ENCODE measurements at regions not wholly inside any gene's neighbourhood (a gene's known extent, or its start where the extent isn't known, plus 50 kb on each side); places are given as distances from the start of the nearest gene placed in this dataset.

DNA sequence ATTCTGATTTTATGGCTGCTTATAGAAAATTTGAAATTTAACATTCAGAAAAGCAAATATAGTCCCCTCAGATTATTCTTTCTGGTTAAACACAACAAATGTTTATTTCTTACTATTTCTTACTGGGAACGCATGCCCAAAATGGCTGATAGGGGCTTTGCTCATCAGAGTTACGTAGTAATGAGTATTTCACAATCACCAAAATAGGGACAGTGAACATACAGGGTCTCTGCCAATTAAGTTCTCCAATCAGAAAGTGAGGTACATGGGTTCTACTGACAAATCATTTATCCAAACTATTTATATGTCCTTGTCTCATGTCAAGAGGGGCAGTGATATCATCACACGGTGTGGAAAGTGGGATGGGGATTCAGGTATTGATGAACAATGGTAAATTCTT is 154.5 kb downstream of the BCHE start:
- H3K4me2 ChIP-seq (ENCODE audit: low read depth, low read length) = no peak overlapping the region
- no peaks in the 10 kb centered on the region for H3K79me2 ChIP-seq (ENCODE audit: insufficient read depth, low read length)
- H3K9ac ChIP-seq (ENCODE audit: insufficient read depth, low read depth, low read length) = no peak overlapping the region
- BruUV-seq (replicated peaks) = no TSS peak
- POLR2A ChIA-PET = no interaction called here
- CTCF ChIA-PET (ENCODE audit: low intra/inter-chr PET ratio, low total read pairs) = no interaction called here
- in situ Hi-C loops (cut with HindIII; ENCODE audit: extremely low pct_ligation_motif_present, low pct_unique_long_range_greater_than_20kb) (no loop called here), intact Hi-C loops (cut with micrococcal nuclease; ENCODE audit: unreplicated experiment) (no loop called here)
- no peaks in the 10 kb centered on the region for H3K27me3 ChIP-seq (ENCODE audit: control insufficient read depth in 1 of 2, insufficient read depth in 2 of 2, low read length in 2 of 2)
- peaks cover 12% of the 10 kb centered on the region; the same call in 1 of the 2 replicates for H3K9me3 ChIP-seq (ENCODE audit: low read length)
- WGBS (ENCODE audit: low lambda C conversion rate) = 27% methylated on average over 3 of the region's 3 CpGs
- no peak overlapping the region for H3K27ac ChIP-seq (ENCODE audit: extremely low read length, insufficient read depth, low read length)
- no peaks in the 10 kb centered on the region for H3K4me1 ChIP-seq (ENCODE audit: insufficient read depth, low read length)
- TF ChIP-seq ZNF354B (CRISPR knock-in tag; IDR thresholded peaks at IDR 0.05) (no peak), CEBPB (IDR thresholded peaks at IDR 0.05; ENCODE audit: borderline replicate concordance, low read depth, low read length) (peak; percentile 59), TCF7L2 (IDR thresholded peaks at IDR 0.05; ENCODE audit: low read depth, low read length) (no peak)
- H3K4me3 ChIP-seq (replicated peaks in 1 of 3; ENCODE audit: insufficient read depth in 1 of 3, low read depth in 2 of 3, low read length in 3 of 3) = no peak overlapping the region
- no peak for FAIRE-seq
- H4K20me1 ChIP-seq (ENCODE audit: insufficient read depth, low read length) = no peaks in the 10 kb centered on the region
- DNase-seq (ENCODE audit: low spot score) = no peak
- ATAC-seq = no peak
- no peaks in the 10 kb centered on the region for H3K36me3 ChIP-seq (replicated peaks in 1 of 2; ENCODE audit: control insufficient read depth in 1 of 2, insufficient read depth in 2 of 2, low read length in 2 of 2)
- H2AFZ ChIP-seq (ENCODE audit: low read length) = no peak overlapping the region

DNA sequence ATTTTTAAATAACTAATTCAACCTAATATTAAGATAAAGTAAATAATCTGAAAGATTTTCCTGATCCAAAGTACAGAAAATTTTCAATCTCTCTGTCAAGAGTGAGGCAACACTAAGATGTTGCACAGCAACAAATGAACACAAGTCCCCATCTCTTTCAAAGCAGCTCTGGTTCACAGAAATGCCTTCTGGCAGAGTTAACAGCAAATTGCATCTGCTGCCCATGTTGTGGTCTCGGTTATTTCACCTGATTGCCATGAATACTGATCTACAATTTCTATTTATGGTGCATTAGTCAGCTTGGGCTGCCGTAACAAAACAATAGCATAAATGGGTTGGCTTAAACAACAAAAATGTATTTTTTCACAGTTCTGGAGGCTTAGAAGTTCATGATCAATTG is 167.3 kb downstream of the BCHE start:
- H3K27me3 ChIP-seq (ENCODE audit: control insufficient read depth in 1 of 2, insufficient read depth in 2 of 2, low read length in 2 of 2) = no peaks in the 10 kb centered on the region
- WGBS (ENCODE audit: low lambda C conversion rate) = 44% methylated on average over 2 of the region's 2 CpGs
- intact Hi-C loops (cut with micrococcal nuclease; ENCODE audit: unreplicated experiment) = no loop called here
- H4K20me1 ChIP-seq (ENCODE audit: insufficient read depth, low read length) = no peaks in the 10 kb centered on the region
- BruUV-seq (replicated peaks) = no TSS peak
- no peaks in the 10 kb centered on the region for H3K79me2 ChIP-seq (ENCODE audit: insufficient read depth, low read length)
- TF ChIP-seq WIZ (CRISPR knock-in tag; IDR thresholded peaks at IDR 0.05) (no peak), NCOA5 (CRISPR knock-in tag; IDR thresholded peaks at IDR 0.05) (no peak), GTF2F1 (IDR thresholded peaks at IDR 0.05; ENCODE audit: low read length) (no peak), ZNF224 (CRISPR knock-in tag; IDR thresholded peaks at IDR 0.05) (no peak), ZBTB34 (CRISPR knock-in tag; IDR thresholded peaks at IDR 0.05) (no peak)
- TF ChIP-seq, protein P1, sequence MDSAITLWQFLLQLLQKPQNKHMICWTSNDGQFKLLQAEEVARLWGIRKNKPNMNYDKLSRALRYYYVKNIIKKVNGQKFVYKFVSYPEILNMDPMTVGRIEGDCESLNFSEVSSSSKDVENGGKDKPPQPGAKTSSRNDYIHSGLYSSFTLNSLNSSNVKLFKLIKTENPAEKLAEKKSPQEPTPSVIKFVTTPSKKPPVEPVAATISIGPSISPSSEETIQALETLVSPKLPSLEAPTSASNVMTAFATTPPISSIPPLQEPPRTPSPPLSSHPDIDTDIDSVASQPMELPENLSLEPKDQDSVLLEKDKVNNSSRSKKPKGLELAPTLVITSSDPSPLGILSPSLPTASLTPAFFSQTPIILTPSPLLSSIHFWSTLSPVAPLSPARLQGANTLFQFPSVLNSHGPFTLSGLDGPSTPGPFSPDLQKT (CRISPR knock-in tag; IDR thresholded peaks at IDR 0.05; ENCODE audit: borderline replicate concordance) = no peak
- TF ChIP-seq, protein P2, sequence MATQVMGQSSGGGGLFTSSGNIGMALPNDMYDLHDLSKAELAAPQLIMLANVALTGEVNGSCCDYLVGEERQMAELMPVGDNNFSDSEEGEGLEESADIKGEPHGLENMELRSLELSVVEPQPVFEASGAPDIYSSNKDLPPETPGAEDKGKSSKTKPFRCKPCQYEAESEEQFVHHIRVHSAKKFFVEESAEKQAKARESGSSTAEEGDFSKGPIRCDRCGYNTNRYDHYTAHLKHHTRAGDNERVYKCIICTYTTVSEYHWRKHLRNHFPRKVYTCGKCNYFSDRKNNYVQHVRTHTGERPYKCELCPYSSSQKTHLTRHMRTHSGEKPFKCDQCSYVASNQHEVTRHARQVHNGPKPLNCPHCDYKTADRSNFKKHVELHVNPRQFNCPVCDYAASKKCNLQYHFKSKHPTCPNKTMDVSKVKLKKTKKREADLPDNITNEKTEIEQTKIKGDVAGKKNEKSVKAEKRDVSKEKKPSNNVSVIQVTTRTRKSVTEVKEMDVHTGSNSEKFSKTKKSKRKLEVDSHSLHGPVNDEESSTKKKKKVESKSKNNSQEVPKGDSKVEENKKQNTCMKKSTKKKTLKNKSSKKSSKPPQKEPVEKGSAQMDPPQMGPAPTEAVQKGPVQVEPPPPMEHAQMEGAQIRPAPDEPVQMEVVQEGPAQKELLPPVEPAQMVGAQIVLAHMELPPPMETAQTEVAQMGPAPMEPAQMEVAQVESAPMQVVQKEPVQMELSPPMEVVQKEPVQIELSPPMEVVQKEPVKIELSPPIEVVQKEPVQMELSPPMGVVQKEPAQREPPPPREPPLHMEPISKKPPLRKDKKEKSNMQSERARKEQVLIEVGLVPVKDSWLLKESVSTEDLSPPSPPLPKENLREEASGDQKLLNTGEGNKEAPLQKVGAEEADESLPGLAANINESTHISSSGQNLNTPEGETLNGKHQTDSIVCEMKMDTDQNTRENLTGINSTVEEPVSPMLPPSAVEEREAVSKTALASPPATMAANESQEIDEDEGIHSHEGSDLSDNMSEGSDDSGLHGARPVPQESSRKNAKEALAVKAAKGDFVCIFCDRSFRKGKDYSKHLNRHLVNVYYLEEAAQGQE (IDR thresholded peaks at IDR 0.05; ENCODE audit: borderline replicate concordance in 1 of 2, low read depth in 1 of 2, low read length in 2 of 2) = no peak
- H3K4me1 ChIP-seq (ENCODE audit: insufficient read depth, low read length) = no peaks in the 10 kb centered on the region
- no peaks in the 10 kb centered on the region for H3K36me3 ChIP-seq (replicated peaks in 1 of 2; ENCODE audit: control insufficient read depth in 1 of 2, insufficient read depth in 2 of 2, low read length in 2 of 2)
- in situ Hi-C loops (cut with HindIII; ENCODE audit: extremely low pct_ligation_motif_present, low pct_unique_long_range_greater_than_20kb) = no loop called here
- no peak overlapping the region for H3K4me2 ChIP-seq (ENCODE audit: low read depth, low read length)
- DNase-seq (ENCODE audit: low spot score) = no peak
- ATAC-seq = no peak
- H3K4me3 ChIP-seq (replicated peaks in 1 of 3; ENCODE audit: insufficient read depth in 1 of 3, low read depth in 2 of 3, low read length in 3 of 3) = no peak overlapping the region
- ChIA-PET CTCF (ENCODE audit: low intra/inter-chr PET ratio, low total read pairs) (no interaction called here), POLR2A (no interaction called here)
- no peak for FAIRE-seq
- H3K27ac ChIP-seq (ENCODE audit: extremely low read length, insufficient read depth, low read length) = no peak overlapping the region
- no peak overlapping the region for H3K9ac ChIP-seq (ENCODE audit: insufficient read depth, low read depth, low read length)
- H2AFZ ChIP-seq (ENCODE audit: low read length) = no peak overlapping the region
- peaks cover 10% of the 10 kb centered on the region for H3K9me3 ChIP-seq (ENCODE audit: low read length)
